Left renal pelvis (tissue), 4 donors: ENCODE measurements at regions not wholly inside any gene's neighbourhood (a gene's known extent, or its start where the extent isn't known, plus 50 kb on each side); places are given as distances from the start of the nearest gene placed in this dataset.

ENCODE experiments used
- DNase-seq, 4 donors: peaks; one replicate each; pipeline ENCODE4 v3.0.0-alpha.2; 2013; ENCODE audit warnings: low read depth in 4 of 4, low spot score in 3 of 4

GRCh38 chr12:69091442-69092017 is 147.8 kb upstream of the CPSF6 start:
- no peak for DNase-seq

- DNase-seq: no peak
These were observed 147.2 kb upstream of the CPSF6 start for GRCh38 chr12:69092137-69092536.

- DNase-seq: no peak
These were observed 144.7 kb upstream of the CPSF6 start for GRCh38 chr12:69094606-69095216.

GRCh38 chr12:69095765-69096477 is 143.4 kb upstream of the CPSF6 start:
- no peak for DNase-seq

- no peak for DNase-seq
These were observed 142.6 kb upstream of the CPSF6 start for GRCh38 chr12:69096669-69097335.

DNA sequence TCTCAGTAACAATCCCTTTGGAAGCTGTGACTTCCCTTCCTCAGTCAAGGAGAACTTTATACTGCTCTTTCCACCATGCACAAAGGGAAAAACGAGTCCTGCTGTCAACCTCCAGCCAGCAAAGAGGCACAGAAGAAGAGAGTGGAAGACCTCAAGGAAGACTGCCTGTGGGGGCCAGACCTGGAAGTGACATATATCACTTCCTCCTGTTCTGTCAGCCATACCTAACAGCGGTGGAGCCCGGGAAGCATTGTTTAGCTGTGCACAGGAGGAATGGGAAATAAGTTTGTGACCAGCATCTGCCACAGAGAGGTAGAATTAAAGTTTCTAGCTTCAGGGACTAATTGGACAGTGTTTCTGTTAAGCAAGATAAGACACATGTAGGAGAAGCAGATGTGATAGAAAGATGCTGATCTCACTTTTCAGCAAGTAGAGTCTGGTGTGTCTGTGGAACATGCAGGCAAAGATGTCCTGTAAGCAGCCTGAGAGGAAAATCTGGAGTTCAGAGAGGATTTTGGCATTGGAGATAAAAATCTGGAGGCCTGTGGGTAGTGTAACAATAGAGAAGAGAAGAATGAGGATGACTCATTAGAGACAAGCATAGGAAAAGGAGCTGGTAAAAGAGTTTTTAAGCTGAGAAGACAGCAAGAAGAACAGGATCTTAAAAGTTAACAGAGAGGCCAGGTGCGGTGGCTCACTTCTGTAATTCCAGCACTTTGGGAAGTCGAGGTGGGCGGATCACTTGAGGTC is 141.6 kb upstream of the CPSF6 start:
- DNase-seq: no peak

GRCh38 chr12:69099201-69099837 is 140.1 kb upstream of the CPSF6 start:
- no peak for DNase-seq

DNA sequence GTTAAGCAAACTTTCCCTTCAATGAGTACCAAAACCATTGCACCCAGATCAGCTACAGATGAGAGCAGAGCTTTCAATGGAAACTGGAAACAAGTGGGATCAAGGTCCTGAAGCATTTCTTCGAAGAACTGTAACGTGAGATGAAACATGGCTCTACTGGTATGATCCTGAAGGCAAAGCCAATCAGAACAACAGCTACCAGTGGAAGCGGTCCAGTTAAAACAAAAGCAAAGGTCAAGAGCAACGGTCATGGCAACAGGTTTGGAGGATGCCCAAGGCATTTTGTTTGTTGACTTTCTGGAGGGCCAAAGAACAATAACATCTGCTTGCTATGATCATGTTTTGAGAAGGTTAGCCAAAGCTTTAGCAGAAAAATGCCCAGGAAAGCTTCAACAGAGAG is 137.9 kb upstream of the CPSF6 start:
- DNase-seq: no peak

- no peak for DNase-seq
These were observed 136.5 kb upstream of the CPSF6 start for GRCh38 chr12:69102856-69103255.

DNA sequence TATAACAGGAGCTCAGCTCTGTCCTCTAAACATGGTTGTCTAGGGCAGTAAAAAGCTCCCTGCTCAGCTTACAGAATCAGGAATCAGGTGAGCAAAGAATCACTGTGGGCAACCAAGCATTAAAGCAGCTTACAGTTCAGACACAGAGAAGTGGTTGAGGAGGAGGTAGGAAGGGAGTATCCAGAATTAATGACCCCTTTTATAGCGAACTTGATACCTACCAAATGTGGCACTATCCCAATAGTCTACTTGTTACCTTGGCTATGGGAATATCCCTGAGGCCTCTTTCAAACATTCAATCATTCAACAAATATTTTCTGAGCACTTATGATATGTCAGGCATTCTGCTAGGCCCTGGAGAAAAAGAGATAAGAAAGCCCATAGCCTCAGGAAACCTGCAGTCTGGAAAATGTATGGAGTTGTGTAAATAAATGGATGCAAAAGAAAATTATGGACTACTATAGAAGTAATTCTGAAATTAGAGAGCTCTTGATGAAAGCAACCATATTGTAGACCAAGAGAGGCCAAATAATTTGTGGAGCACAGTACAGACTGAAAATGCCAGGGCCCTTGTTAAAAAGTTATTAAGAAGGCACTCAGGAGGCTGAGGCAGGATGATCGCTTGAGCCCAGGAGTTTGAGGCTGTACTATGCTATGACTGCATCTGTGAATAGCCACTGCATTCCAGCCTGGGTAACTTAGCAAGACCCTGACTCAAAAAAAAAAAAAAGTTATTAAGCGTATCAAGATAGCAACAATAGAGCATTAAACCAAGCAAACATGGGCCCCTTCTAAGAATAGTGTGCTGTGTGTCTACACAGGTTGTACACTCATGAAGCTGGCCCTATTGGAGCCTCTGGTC is 134.0 kb upstream of the CPSF6 start:
- DNase-seq: peak in 3 of 4 donors; percentile 46 to 73 (median 46)

GRCh38 chr12:69106482-69107118 is 132.8 kb upstream of the CPSF6 start:
- DNase-seq: no peak

- DNase-seq: no peak
These were observed 131.8 kb upstream of the CPSF6 start for GRCh38 chr12:69107541-69107940.

DNA sequence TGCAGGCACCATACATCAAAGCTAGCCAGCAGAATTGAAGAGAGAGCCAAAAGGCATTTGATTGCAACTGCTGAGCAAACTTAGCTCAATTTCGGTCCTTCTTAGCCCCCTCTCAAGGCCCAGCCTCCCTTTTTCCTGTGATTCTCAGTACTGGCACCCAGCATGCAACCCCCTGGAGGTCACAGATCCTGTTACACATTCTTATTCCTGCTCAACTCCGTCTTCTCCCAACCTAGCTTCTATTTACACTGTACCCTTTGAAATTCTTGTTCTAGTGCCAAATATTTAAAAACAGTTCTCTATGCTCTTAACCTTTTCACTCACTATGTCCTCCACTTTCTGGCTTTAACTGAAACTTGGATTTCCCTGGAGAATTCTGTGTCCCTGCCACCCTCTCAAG is 131.3 kb upstream of the CPSF6 start:
- DNase-seq: no peak

DNA sequence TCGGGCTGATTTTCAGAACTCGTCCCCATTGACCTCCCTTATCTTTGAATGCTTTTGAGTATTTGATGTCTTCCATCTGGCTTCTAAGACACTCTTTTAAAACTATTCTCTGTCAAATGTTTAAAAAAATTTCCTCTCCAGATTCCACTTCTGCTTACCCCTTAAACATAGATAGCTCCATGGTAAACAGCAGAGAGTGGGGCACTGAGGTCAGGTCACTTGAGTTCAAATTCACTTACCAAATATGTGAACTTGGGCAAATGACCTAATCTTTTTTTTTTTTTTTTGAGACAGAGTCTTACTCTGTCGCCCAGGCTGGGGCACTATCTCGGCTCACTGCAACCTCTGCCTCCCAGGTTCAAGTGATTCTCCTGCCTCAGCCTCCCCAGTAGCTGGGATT is 126.8 kb upstream of the CPSF6 start:
- DNase-seq: no peak

DNA sequence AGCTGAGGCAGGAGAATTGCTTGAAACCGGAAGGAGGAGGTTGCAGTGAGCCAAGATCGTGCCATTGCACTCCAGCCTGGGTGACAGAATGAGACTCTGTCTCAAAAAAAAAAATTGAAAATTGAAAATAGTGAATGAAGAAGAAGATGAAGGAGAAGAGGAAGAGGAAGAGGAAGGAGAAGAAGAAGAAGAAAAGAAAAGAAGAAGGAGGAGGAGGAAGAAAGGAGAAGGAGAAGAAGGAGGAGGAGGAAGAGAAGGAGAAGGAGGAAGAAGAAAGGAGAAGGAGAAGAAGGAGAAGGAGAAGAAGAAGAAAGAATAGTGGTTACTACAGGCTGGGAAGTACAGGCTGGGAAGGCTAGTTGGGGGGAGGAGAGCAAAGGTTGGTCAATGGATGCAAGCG is 124.3 kb upstream of the CPSF6 start:
- DNase-seq: no peak

DNA sequence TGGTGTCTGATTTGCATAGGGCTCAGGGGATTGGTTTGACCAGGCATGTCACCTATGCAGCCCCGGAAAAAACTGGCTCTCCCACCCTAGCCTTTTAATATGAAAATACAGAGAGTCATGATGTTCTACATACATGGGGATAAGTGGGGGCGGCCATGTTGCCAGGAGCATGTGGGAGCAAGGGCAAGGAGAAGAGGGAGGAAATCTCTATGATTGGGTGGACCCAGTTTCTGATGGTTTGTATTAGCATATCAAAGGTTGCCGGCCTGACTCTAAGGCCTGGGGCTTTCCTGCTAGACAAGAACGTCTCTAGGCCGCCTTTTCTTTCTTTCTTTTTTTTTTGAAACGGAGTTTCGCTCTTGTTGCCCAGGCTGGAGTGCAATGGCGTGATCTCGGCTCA is 123.4 kb upstream of the CPSF6 start:
- DNase-seq: no peak

DNA sequence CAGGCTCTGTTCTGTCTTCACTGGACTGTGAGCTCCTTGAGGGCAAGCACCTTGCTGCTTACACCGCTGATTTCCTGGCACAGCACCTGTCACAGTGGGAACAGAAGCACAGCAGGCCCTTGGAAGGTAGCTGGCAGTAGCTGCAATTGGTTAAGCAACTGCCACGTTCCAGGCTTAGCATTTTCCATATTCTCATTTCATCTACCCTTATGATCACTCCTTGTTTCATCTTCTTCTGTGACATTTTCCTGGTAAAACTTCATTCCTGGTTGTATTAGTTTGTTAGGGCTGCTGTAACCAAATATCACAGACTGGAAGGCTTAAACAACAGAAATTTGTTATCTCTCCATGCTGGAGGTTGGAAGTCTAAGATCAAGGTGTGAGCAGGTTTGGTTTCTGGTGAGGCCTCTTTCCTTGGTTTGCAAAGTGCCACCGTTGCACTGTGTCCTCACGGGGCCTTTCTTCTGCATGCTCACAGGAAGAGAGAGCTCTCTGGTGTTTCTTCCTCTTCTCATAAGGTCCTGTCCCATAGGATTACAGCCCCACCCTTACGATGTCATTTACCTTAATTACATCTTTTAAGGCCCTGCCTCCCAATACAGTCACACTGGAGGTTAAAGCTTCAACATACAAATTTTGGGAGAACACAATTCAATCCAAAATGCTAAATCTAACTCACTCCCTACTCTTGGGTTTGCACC is 121.7 kb upstream of the CPSF6 start:
- DNase-seq: no peak

GRCh38 chr12:69118516-69118915 is 120.9 kb upstream of the CPSF6 start:
- no peak for DNase-seq

DNA sequence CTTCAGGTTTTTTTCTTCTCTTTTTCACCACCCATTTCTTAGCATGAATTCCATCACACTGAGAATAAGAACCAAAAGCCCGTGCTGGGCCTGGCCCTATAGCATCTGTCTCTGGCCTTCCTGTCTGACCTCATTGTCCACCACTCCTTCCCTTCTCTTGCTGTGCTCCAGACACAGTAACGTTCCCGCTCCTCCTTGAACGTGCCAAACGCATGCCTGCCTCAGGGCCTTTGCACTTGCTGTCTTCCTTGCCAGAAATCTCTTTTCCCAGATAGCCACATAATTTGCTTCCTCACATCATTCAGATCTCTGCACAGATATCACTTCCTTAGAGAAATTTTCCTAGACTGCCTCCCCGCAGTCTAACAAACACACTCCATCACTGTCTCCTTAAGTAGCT is 119.6 kb upstream of the CPSF6 start:
- DNase-seq: no peak
